Heart left ventricle (tissue), 13 donors: ENCODE measurements at regions not wholly inside any gene's neighbourhood (a gene's known extent, or its start where the extent isn't known, plus 50 kb on each side); places are given as distances from the start of the nearest gene placed in this dataset.

Source experiments
- POLR2A ChIP-seq, 2 donors: fragments of 450-650 bp; IDR thresholded peaks; one replicate each; pipeline ENCODE4 v1.6.1; 2017; ENCODE audit warnings: antibody characterized with exemption in 2 of 2, mild to moderate bottlenecking in 2 of 2, moderate library complexity in 2 of 2
- TF ChIP-seq, protein P1 (sequence below), 12 donors: fragments of 200-600 bp; sonication (generic) in 4 of 12; IDR thresholded peaks; one replicate each; pipeline versions ENCODE4 v1.5.0 to v1.8.0; 2018 to 2022; ENCODE audit warnings: antibody characterized with exemption in 12 of 12, mild to moderate bottlenecking in 5 of 12
- donor health status: ischemic (EF 13 %, LVEDD 7.1; RV severe dilation, severe dysfunction).
- donor health status: DM: no; HTN: yes; CAD: no.
- donor health status: DM: no; HTN: no; CAD: no.
- donor health status: ischemic (EF 25% LVEDD 6.9; RV normal size, moderate dysfunction).
- donor health status: ischemic (EF 25% LVEDD 5.7; RV mildly dilated, moderate dysfunction).
- donor health status: ischemic (EF 35%, LVEDD 5.7; RV mildly dilated, moderate dysfunction).
- donor health status: nonischemic (EF 11% LVEDD 7.7; RV severe dilation, severe dysfunction).
- donor health status: DM: yes; HTN: yes; CAD: no.
- donor health status: PGD.
- donor health status: ischemic (EF 29% LVEDD 5.4; RV normal size, mild dysfunction).
- donor health status: nonischemic (EF 23%, LVEDD 6.1; RV moderate dilation, normal function).

DNA sequence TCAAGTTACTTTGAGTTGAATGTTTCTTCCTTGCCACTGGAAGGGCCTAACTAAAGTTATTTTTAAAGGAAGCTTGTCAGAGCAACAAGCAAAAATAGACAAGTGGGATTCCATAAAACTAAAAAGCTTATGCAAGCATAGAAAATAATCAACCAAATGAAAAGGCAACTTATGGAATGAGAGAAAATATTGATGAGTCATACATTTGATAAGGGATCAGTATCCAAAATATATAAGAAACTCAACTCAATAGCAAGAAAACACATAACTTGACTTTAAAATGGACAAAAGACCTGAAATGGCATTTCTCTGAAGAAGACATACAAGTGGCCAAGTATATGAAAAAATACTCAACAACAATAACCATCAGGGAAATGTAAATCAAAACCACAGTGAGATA lies 264.5 kb upstream of the UBASH3B start:
- TF ChIP-seq, protein P1, sequence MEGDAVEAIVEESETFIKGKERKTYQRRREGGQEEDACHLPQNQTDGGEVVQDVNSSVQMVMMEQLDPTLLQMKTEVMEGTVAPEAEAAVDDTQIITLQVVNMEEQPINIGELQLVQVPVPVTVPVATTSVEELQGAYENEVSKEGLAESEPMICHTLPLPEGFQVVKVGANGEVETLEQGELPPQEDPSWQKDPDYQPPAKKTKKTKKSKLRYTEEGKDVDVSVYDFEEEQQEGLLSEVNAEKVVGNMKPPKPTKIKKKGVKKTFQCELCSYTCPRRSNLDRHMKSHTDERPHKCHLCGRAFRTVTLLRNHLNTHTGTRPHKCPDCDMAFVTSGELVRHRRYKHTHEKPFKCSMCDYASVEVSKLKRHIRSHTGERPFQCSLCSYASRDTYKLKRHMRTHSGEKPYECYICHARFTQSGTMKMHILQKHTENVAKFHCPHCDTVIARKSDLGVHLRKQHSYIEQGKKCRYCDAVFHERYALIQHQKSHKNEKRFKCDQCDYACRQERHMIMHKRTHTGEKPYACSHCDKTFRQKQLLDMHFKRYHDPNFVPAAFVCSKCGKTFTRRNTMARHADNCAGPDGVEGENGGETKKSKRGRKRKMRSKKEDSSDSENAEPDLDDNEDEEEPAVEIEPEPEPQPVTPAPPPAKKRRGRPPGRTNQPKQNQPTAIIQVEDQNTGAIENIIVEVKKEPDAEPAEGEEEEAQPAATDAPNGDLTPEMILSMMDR (IDR thresholded peaks at IDR 0.05), result no peak
- no peak for TF ChIP-seq POLR2A (IDR thresholded peaks at IDR 0.05)
